ENCODE measurements at regions not wholly inside any gene's neighbourhood (a gene's known extent, or its start where the extent isn't known, plus 50 kb on each side); places are given as distances from the start of the nearest gene placed in this dataset.

DNA sequence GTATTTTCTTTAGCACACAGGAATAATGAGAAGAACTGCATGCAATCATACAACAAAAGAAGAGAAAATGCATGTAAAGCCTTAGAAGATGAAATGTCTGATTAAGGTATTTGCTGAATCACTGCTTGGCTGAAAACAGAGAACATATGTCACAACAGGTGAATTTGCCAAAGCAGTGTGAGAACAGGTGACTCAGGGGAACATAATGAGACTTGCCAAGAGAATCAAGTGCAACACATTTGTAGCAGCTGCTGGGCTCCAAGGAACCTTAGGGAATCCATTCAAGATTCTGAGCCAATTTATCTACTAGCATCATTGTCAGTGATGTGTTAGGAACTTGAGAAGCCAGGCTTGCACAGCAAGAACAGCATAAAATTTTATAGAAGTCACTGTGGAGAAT lies 273.1 kb downstream of the PCDH20 start:
- TF ChIP-seq, protein P1, sequence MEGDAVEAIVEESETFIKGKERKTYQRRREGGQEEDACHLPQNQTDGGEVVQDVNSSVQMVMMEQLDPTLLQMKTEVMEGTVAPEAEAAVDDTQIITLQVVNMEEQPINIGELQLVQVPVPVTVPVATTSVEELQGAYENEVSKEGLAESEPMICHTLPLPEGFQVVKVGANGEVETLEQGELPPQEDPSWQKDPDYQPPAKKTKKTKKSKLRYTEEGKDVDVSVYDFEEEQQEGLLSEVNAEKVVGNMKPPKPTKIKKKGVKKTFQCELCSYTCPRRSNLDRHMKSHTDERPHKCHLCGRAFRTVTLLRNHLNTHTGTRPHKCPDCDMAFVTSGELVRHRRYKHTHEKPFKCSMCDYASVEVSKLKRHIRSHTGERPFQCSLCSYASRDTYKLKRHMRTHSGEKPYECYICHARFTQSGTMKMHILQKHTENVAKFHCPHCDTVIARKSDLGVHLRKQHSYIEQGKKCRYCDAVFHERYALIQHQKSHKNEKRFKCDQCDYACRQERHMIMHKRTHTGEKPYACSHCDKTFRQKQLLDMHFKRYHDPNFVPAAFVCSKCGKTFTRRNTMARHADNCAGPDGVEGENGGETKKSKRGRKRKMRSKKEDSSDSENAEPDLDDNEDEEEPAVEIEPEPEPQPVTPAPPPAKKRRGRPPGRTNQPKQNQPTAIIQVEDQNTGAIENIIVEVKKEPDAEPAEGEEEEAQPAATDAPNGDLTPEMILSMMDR (IDR thresholded peaks at IDR 0.05), result no peak
- no peak for TF ChIP-seq EP300 (IDR thresholded peaks at IDR 0.05)

All from tibial nerve (tissue), 4 donors.